ENCODE measurements at regions not wholly inside any gene's neighbourhood (a gene's known extent, or its start where the extent isn't known, plus 50 kb on each side); places are given as distances from the start of the nearest gene placed in this dataset.

GRCh38 chr16:80259290-80259805 is 281.4 kb upstream of the DYNLRB2 start:
- Histone ChIP-seq H3K9me3 (ENCODE audit: low read depth, low read length, poor library complexity, severe bottlenecking) (no peaks in the 10 kb centered on the region), H3K36me3 (ENCODE audit: insufficient read depth, low read length, poor library complexity, severe bottlenecking) (no peaks in the 10 kb centered on the region), H3K4me1 (ENCODE audit: insufficient read depth, low read length, poor library complexity, severe bottlenecking) (no peaks in the 10 kb centered on the region), H3K27me3 (replicated peaks; ENCODE audit: insufficient read depth, low read depth, low read length, poor library complexity) (no peaks in the 10 kb centered on the region), H3K4me3 (ENCODE audit: low read depth, low read length, poor library complexity, severe bottlenecking) (no peak overlapping the region), H3K27ac (ENCODE audit: low read depth, low read length, poor library complexity, severe bottlenecking) (no peak overlapping the region)
- DNase-seq (ENCODE audit: low spot score), result no peak
- POLR2A ChIA-PET (ENCODE audit: low non-redundant PET), result no interaction called here
- intact Hi-C loops (cut with micrococcal nuclease; ENCODE audit: unreplicated experiment), result no loop called here
- CTCF ChIA-PET, result no interaction called here
- no TSS peak for BruUV-seq (replicated peaks)
- TF ChIP-seq, protein P1, sequence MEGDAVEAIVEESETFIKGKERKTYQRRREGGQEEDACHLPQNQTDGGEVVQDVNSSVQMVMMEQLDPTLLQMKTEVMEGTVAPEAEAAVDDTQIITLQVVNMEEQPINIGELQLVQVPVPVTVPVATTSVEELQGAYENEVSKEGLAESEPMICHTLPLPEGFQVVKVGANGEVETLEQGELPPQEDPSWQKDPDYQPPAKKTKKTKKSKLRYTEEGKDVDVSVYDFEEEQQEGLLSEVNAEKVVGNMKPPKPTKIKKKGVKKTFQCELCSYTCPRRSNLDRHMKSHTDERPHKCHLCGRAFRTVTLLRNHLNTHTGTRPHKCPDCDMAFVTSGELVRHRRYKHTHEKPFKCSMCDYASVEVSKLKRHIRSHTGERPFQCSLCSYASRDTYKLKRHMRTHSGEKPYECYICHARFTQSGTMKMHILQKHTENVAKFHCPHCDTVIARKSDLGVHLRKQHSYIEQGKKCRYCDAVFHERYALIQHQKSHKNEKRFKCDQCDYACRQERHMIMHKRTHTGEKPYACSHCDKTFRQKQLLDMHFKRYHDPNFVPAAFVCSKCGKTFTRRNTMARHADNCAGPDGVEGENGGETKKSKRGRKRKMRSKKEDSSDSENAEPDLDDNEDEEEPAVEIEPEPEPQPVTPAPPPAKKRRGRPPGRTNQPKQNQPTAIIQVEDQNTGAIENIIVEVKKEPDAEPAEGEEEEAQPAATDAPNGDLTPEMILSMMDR (conservative IDR thresholded peaks at IDR 0.05; ENCODE audit: low read depth, low read length), result no peak
- no peak for TF ChIP-seq EZH2 (IDR thresholded peaks at IDR 0.05; ENCODE audit: borderline replicate concordance, low read depth, low read length, poor library complexity, severe bottlenecking)

GRCh38 chr16:80258407-80258806 is 282.4 kb upstream of the DYNLRB2 start:
- H3K9me3 ChIP-seq (ENCODE audit: low read depth, low read length, poor library complexity, severe bottlenecking), result no peaks in the 10 kb centered on the region
- BruUV-seq (replicated peaks), result no TSS peak
- no peak for TF ChIP-seq EZH2 (IDR thresholded peaks at IDR 0.05; ENCODE audit: borderline replicate concordance, low read depth, low read length, poor library complexity, severe bottlenecking)
- TF ChIP-seq, protein P1 (conservative IDR thresholded peaks at IDR 0.05; ENCODE audit: low read depth, low read length), result no peak
- DNase-seq (ENCODE audit: low spot score), result no peak
- H3K27ac ChIP-seq (ENCODE audit: low read depth, low read length, poor library complexity, severe bottlenecking), result no peak overlapping the region
- no peaks in the 10 kb centered on the region for H3K4me1 ChIP-seq (ENCODE audit: insufficient read depth, low read length, poor library complexity, severe bottlenecking)
- H3K27me3 ChIP-seq (replicated peaks; ENCODE audit: insufficient read depth, low read depth, low read length, poor library complexity), result no peaks in the 10 kb centered on the region
- intact Hi-C loops (cut with micrococcal nuclease; ENCODE audit: unreplicated experiment), result no loop called here
- ChIA-PET CTCF (no interaction called here), POLR2A (ENCODE audit: low non-redundant PET) (no interaction called here)
- no peaks in the 10 kb centered on the region for H3K36me3 ChIP-seq (ENCODE audit: insufficient read depth, low read length, poor library complexity, severe bottlenecking)
- H3K4me3 ChIP-seq (ENCODE audit: low read depth, low read length, poor library complexity, severe bottlenecking), result no peak overlapping the region

GRCh38 chr16:80254970-80255369 is 285.8 kb upstream of the DYNLRB2 start:
- no peak for DNase-seq (ENCODE audit: low spot score)
- H3K4me3 ChIP-seq (ENCODE audit: low read depth, low read length, poor library complexity, severe bottlenecking), result no peak overlapping the region
- H3K27me3 ChIP-seq (replicated peaks; ENCODE audit: insufficient read depth, low read depth, low read length, poor library complexity), result no peaks in the 10 kb centered on the region
- H3K36me3 ChIP-seq (ENCODE audit: insufficient read depth, low read length, poor library complexity, severe bottlenecking), result no peaks in the 10 kb centered on the region
- no peaks in the 10 kb centered on the region for H3K9me3 ChIP-seq (ENCODE audit: low read depth, low read length, poor library complexity, severe bottlenecking)
- TF ChIP-seq EZH2 (IDR thresholded peaks at IDR 0.05; ENCODE audit: borderline replicate concordance, low read depth, low read length, poor library complexity, severe bottlenecking), result no peak
- TF ChIP-seq, protein P1 (conservative IDR thresholded peaks at IDR 0.05; ENCODE audit: low read depth, low read length), result no peak
- intact Hi-C loops (cut with micrococcal nuclease; ENCODE audit: unreplicated experiment), result no loop called here
- no TSS peak for BruUV-seq (replicated peaks)
- POLR2A ChIA-PET (ENCODE audit: low non-redundant PET), result no interaction called here
- CTCF ChIA-PET, result no interaction called here
- H3K4me1 ChIP-seq (ENCODE audit: insufficient read depth, low read length, poor library complexity, severe bottlenecking), result no peaks in the 10 kb centered on the region
- no peak overlapping the region for H3K27ac ChIP-seq (ENCODE audit: low read depth, low read length, poor library complexity, severe bottlenecking)
